ENCODE measurements at regions not wholly inside any gene's neighbourhood (a gene's known extent, or its start where the extent isn't known, plus 50 kb on each side); places are given as distances from the start of the nearest gene placed in this dataset.

DNA sequence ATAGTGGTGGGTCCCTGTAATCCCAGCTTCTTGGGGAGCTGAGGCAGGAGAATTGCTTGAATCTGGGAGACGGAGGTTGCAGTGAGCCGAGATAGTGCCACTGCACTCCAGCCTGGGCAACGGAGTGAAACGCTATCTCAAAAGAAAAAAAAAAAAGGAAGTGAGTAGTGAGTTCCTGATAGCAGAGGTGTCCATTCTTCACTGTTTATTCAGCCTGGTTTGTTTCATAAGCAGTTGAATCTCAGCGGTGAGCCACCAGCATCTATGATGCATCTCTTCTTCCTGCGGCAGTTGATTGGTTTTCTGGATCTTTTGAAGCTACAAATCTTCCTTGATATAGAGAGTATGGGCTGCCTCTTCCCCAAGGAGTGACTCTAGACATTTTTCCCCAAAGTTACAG, 316.1 kb upstream of the MTPN start:
- CTCF ChIA-PET = no interaction called here
- H3K4me3 Mint-ChIP-seq (ENCODE audit: low read depth, unreplicated experiment) = no peak overlapping the region
- intact Hi-C loops (cut with micrococcal nuclease; ENCODE audit: unreplicated experiment) = no loop called here
- H3K9me3 Mint-ChIP-seq (ENCODE audit: low read depth, unreplicated experiment) = peaks cover 13% of the 10 kb centered on the region
- no TSS peak for BruUV-seq (replicated peaks)
- DNase-seq = no peak
- no peaks in the 10 kb centered on the region for H3K36me3 Mint-ChIP-seq (ENCODE audit: insufficient read depth, unreplicated experiment)
- H3K27ac Mint-ChIP-seq (ENCODE audit: unreplicated experiment) = no peak overlapping the region
- no peaks in the 10 kb centered on the region for H3K4me1 Mint-ChIP-seq (ENCODE audit: low read depth, unreplicated experiment)
- TF ChIP-seq, protein P1, sequence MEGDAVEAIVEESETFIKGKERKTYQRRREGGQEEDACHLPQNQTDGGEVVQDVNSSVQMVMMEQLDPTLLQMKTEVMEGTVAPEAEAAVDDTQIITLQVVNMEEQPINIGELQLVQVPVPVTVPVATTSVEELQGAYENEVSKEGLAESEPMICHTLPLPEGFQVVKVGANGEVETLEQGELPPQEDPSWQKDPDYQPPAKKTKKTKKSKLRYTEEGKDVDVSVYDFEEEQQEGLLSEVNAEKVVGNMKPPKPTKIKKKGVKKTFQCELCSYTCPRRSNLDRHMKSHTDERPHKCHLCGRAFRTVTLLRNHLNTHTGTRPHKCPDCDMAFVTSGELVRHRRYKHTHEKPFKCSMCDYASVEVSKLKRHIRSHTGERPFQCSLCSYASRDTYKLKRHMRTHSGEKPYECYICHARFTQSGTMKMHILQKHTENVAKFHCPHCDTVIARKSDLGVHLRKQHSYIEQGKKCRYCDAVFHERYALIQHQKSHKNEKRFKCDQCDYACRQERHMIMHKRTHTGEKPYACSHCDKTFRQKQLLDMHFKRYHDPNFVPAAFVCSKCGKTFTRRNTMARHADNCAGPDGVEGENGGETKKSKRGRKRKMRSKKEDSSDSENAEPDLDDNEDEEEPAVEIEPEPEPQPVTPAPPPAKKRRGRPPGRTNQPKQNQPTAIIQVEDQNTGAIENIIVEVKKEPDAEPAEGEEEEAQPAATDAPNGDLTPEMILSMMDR (IDR thresholded peaks at IDR 0.05; ENCODE audit: unreplicated experiment) = no peak
- H3K27me3 Mint-ChIP-seq (ENCODE audit: unreplicated experiment) = no peaks in the 10 kb centered on the region

DNA sequence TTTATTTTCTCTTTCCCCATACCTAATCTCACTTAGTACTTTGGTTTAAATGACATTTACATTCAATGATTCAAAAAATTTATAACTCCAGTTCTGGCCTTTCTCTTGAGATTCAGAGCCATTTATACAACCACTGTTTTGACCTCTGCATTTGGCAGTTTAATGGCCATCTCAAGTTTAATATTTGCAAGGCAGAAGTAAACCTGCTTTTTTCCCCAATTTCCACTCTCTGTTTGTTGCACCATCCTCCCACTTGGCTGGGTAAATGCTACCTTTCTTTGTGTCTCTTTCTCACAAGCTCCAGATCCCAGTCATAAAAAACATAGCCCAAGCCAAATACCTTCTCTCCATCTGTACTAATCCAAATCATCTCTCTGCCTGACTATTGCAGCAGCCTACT, 315.2 kb upstream of the MTPN start:
- no peak overlapping the region for H3K4me3 Mint-ChIP-seq (ENCODE audit: low read depth, unreplicated experiment)
- DNase-seq = no peak
- H3K36me3 Mint-ChIP-seq (ENCODE audit: insufficient read depth, unreplicated experiment) = no peaks in the 10 kb centered on the region
- H3K27ac Mint-ChIP-seq (ENCODE audit: unreplicated experiment) = no peak overlapping the region
- intact Hi-C loops (cut with micrococcal nuclease; ENCODE audit: unreplicated experiment) = no loop called here
- H3K9me3 Mint-ChIP-seq (ENCODE audit: low read depth, unreplicated experiment) = peaks cover 14% of the 10 kb centered on the region
- no peaks in the 10 kb centered on the region for H3K4me1 Mint-ChIP-seq (ENCODE audit: low read depth, unreplicated experiment)
- BruUV-seq (replicated peaks) = no TSS peak
- no peaks in the 10 kb centered on the region for H3K27me3 Mint-ChIP-seq (ENCODE audit: unreplicated experiment)
- TF ChIP-seq, protein P1 (IDR thresholded peaks at IDR 0.05; ENCODE audit: unreplicated experiment) = no peak
- CTCF ChIA-PET = no interaction called here

DNA sequence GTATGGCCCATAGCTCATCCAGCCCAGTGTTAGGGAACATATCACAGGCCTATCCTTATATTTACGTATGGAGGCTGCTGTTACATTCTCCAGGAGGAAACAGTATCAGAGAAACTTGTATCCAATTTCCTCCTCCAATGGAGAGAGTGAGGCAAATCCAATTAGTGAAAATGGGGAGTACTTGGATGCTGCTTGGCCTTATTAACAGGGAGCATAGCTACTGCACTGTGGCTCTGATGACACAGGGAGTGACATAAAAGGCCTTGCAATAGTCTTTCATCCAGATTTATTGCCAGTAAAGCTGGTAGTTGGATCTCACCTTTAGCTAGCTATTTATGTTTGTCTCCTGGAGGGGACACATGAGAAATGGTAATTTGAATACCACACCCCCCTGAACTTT, 313.2 kb upstream of the MTPN start:
- TF ChIP-seq, protein P1 (IDR thresholded peaks at IDR 0.05; ENCODE audit: unreplicated experiment) = no peak
- CTCF ChIA-PET = no interaction called here
- DNase-seq = no peak
- H3K27ac Mint-ChIP-seq (ENCODE audit: unreplicated experiment) = no peak overlapping the region
- BruUV-seq (replicated peaks) = no TSS peak
- H3K36me3 Mint-ChIP-seq (ENCODE audit: insufficient read depth, unreplicated experiment) = no peaks in the 10 kb centered on the region
- no peaks in the 10 kb centered on the region for H3K4me1 Mint-ChIP-seq (ENCODE audit: low read depth, unreplicated experiment)
- no peak overlapping the region for H3K4me3 Mint-ChIP-seq (ENCODE audit: low read depth, unreplicated experiment)
- no peaks in the 10 kb centered on the region for H3K27me3 Mint-ChIP-seq (ENCODE audit: unreplicated experiment)
- intact Hi-C loops (cut with micrococcal nuclease; ENCODE audit: unreplicated experiment) = no loop called here
- peaks cover 14% of the 10 kb centered on the region for H3K9me3 Mint-ChIP-seq (ENCODE audit: low read depth, unreplicated experiment)

DNA sequence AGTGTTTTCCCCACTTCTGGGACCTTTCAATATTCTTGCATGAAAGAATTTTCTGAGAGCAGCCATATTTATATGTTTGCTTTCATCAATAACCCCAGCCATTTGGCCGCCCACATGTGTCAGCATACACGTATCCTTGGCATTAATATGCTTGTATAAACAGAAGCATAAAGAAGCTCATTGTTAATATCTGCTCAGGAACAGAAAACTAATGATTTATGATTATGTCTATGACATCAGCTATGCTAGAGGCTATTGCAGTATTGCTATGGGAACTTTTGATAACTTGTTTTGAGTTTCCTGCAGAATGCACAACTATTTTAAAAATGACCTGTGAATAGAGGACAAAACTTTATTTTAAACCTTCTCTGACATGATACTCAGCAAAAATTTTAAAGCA, 300.9 kb upstream of the MTPN start:
- TF ChIP-seq, protein P1 (IDR thresholded peaks at IDR 0.05; ENCODE audit: unreplicated experiment) = no peak
- no peak overlapping the region for H3K4me3 Mint-ChIP-seq (ENCODE audit: low read depth, unreplicated experiment)
- CTCF ChIA-PET = interaction anchor here (0.6 to 1.4 kb wide), 2 partner anchors 11 to 113 kb away, joined by 3 read pairs; no protein-coding TSS in a partner anchor
- BruUV-seq (replicated peaks) = no TSS peak
- no peak for DNase-seq
- H3K4me1 Mint-ChIP-seq (ENCODE audit: low read depth, unreplicated experiment) = no peaks in the 10 kb centered on the region
- no peaks in the 10 kb centered on the region for H3K27me3 Mint-ChIP-seq (ENCODE audit: unreplicated experiment)
- no peaks in the 10 kb centered on the region for H3K36me3 Mint-ChIP-seq (ENCODE audit: insufficient read depth, unreplicated experiment)
- intact Hi-C loops (cut with micrococcal nuclease; ENCODE audit: unreplicated experiment) = no loop called here
- peaks cover 10% of the 10 kb centered on the region for H3K9me3 Mint-ChIP-seq (ENCODE audit: low read depth, unreplicated experiment)
- no peak overlapping the region for H3K27ac Mint-ChIP-seq (ENCODE audit: unreplicated experiment)
